HG03439 (cell line): ENCODE measurements at regions not wholly inside any gene's neighbourhood (a gene's known extent, or its start where the extent isn't known, plus 50 kb on each side); places are given as distances from the start of the nearest gene placed in this dataset.

Experiments
- ATAC-seq: cut with Tn5 transposase; IDR thresholded peaks from one replicate; pipeline ENCODE4 v1.9.1; 2021; ENCODE audit warnings: mild to moderate bottlenecking, moderate library complexity; ENCODE audit not compliant: unreplicated experiment

DNA sequence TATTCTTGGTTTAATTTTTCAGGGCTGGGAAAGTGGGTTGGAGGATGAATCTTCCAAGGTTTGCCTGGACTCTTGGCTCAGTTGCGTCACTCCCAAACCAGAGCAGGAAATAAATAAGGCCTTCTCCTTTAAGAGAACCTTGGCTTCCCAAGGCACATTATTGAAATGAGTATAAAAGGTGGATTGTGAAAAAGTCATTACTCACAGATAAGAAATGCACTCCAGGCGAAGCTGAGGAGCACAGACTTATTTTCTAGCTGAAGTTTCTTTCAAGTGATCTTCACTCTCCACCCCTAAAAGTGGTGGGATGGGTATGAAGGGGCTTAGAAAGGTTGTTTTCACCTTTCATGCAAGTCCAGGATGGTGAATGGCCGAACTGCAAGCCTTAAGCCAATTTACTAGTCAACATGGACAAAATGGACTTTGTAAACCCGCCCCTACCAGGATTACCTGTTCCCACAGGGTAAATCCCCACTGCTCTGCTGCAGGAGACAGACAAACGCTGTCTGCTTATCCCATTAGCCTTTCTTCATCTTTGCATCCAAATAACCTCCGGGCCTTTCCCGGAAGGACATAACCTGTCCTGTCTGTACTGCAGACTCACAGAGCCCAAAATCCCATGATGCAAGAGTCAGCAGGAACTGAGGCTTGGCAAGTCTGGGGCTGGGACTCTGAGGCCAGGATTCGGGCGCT lies 207.6 kb downstream of the BCL11B start:
- ATAC-seq: no peak

DNA sequence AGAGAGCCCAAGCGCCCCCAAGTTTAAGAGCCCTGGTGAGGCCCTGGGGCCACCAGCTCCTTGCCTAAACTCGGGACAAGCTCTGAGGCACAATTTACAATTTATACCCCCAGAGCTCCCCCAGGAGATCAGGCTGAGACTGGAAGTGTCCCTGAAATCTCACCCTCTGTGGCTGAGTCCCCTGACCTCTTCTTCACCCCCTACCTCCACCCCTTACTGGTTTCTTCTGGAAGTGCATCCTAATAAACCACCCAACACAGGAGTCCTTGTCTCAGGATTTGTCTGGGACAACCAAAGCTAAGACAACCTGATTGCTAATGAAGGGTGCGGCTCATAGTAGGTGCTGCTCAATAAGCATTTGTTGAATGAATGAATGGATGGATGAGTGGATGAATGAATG lies 206.4 kb downstream of the BCL11B start:
- no peak for ATAC-seq

DNA sequence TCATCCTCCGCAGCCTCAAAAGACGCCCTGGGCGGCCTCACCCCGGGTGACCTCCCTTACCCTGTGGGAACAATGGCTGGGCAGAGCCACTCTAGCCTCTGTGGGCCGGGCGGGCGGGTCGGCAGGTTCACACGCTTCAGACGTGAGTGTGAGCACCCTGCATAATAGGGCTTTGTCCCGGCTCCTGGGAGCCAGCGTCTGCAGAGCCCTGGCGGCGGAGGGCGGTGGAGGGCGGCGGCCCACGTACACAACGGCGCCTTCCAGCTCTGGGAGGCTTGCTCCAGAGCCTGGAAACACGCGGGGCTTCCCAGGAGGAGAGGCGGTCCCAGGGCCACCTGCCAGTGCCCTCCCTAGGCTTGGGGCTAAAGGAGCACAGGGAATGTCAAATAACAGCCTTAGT lies 205.6 kb downstream of the BCL11B start:
- ATAC-seq: no peak

DNA sequence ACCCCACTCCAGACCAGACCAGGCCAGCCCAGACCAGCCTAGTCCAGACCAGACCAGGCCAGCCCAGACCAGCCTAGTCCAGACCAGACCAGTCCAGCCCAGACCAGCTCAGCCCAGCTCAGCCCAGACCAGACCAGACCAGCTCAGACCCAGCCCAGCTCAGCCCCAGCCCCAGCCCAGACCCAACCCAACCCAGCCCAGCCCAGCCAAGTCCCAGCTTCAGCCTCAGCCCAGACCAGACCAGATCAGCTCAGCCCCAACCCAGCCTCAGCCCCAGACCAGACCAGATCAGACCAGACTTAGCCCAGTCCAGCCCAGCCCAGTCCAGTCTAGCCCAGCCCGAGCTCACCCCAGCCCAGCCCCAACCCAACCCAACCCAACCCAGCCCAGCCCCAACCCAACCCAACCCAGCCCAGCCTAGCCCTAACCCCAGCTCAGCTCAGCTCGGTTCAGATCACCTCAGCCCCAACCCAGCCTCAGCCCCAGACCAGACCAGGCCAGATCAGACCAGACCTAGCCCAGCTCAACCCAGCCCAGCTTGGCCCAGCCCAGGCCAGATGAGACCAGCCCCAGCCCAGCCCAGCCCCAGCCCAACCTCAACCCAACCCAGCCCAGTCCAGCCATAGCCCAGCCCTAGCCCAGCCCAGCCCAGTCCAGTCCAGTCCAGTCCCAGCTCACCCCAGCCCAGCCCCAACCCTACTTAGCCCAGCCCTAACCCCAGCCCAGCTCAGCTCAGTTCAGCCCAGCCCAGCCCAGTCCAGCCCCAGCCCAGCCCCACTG lies 204.7 kb downstream of the BCL11B start:
- no peak for ATAC-seq

DNA sequence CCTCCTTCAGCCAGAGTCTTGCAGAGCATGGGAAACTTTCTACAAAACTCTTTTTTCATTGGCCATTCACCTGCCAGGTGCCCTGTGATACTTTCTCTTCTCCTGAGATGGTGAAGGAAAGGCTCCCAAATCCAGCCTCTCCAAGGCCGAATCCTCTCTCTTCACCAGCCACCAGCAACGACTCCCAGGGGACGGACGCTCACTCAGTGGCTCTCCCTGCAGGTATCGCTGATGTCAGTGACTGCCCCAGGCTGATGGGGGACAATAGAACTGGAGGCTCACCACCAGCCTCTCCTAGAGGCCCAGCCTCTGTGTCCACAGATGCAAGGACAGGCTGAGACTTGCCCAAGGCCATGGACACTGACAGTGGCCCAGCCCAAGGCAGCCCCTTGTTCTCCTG lies 204.1 kb downstream of the BCL11B start:
- ATAC-seq: no peak

DNA sequence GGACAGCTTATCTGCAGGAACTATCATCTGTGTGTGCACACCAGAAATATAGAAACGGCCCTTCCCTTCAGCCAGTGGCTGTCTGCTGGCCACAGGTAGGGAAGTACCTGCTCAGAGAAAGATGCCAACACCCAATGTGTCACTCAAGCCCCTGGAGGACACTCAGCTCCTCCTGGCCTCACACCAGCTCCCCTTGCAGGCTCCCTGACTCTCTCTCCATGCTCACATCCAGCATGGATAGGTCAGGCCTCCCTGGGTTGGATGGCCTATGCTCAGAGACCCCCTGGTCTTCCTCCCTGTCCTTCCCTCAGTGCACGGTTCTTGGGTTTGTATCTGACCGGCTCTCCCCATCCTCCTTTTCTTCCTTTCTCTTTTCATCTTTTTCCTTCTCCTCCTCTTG lies 202.1 kb downstream of the BCL11B start:
- ATAC-seq: no peak

DNA sequence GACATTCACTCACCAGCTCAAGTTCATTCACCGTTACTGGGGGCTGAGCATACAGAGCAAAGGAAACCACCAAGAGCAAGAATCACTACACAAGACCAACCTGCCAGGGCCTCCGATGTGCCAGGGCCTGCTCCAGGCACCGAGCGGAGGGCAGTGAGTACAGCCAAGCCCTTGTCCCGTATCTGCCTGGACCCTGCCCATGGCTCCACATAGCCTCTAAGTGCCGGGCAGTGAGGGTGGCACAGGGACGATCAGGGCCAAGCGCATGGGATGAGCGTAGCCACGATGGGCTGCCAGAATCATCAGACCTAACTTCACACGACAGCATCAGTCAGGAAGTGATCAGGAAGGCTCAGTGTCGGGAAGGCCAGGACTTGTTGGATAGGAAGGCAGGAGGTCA lies 199.6 kb downstream of the BCL11B start:
- no peak for ATAC-seq

DNA sequence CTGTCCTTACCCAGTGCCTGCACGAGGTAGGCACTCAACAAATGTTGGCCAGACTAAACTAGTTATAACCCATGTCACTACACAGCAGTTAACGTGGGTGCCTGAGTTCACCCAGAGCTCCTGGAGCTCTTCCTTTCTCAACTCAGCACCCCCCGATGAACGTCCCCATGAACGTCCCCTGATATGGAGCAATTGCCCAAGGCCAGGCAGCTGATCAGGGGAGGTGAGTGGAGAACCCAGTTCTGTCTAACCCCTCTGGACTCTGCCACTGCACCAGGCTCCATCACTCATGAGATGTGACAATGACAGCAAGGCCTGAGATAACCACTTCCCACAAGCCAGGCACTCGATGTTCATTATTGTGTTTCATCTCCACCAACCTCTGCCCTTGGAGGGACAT lies 199.0 kb downstream of the BCL11B start:
- no peak for ATAC-seq

DNA sequence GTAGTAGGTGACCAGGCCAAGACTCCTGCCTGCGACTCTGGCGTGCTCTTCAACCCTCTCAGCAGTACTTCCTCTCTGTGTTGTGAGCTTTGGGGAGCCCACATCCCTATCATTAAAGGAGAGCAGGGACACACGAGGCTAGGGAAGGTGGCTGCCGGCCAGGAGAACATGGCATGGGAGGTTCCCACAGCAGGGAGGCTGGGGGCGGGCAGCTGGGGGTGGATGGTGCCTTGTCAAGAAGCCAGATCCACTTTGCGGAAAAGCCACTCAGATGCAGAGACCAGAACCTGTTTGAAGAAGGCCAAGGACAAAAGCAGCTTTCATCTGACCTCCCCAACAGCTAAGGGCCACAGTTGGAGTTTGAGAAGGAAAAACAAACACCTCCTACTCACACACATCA lies 198.6 kb downstream of the BCL11B start:
- no peak for ATAC-seq

DNA sequence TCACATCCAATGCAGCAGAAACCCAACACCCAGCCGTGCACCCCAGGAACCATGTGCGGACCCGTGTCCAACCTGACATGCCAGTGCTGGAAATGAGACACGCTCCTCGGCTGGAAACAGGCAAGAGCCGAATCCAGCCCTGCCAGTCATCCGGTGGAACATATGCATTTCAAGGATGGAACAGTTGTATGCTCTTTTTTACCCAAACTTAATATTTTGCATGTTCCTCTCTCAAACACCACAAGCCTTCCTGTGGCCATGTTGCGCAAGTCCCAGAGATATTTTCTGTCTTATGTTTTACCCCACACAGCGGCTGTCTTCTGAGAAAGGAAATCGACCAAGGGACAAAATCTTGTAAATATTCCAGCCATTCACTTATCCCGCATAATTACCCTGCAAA lies 196.9 kb downstream of the BCL11B start:
- no peak for ATAC-seq

DNA sequence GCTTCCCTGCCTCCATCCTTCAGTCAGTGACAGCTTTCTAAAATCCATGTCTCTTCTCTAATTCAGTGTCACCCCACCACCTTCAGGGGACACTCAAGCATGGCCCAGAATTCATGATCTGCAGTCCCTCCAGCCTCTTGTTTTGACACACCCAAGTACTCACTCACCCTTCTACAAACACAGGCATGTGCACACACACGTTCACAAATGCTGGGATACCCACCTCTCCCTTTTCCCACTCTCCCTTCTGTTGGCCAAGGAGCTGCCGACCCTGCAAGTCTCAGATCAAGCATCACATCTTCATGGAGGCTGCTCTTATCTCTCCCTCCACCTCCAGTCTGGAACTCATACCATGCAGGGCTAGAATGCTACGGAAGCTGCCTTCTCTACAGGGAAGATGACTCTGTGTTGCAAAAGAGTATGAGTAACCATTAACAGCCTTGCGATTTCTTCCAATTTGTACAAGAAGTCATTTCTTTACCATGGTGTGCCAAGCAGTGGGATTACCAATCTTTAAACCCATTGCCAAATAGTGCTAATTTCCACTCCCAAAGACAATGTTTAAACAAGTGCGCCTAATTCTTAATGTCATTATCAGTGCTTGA lies 196.1 kb downstream of the BCL11B start:
- ATAC-seq: no peak

DNA sequence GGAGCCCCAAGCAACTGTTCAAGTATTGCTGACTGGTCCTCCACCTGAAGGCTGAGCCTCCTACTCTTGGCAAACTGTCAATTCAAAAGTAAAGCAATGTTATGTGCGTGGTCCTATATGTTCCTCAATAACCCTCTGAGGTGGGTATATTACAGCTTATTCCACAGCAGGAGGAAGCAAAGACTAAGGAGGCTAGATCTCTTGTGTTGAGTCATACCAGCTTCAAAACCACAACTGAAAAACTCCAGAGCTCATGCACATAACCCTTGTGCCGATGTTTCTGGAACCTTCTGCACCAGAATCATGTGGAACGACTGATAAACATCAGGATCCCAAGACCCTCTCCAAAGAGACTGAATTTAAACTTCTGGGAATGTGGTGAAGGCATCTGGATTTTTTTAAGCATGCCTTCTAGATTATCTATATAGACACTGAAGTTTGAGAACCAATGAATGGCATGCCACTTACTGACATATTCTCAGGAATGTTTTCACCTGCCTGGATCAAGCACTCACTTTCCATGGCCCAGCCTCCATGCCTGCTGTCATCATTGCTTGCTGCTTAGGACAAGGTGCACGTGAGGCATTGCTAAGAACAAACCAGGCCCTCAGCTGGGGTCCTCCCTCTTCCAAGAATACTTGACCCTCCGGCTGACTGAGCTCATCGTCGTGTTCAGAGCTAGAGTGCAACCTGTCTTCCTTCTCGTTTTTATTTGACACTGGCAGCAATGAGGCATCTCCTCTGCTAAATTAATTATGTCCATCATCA lies 194.7 kb downstream of the BCL11B start:
- ATAC-seq: no peak

DNA sequence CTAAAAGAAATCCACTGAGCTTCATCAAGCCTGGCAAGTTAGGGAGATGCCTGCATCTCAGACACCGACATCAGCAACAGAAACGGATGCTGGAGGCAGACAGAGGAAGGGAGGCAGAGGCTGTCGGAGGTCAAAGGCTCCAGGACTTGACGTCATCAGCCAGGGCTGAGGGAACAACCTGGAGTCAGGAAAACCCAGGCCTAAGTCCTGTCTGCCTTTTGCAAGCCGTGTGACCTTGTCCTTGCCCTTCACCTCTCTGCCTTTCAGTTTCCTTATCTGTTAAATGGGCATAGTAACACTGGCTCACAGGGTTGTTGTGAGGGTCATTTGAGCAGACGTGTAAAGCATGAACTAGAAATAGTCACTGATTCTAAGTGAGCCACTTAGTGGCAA lies 194.2 kb downstream of the BCL11B start:
- ATAC-seq: no peak

DNA sequence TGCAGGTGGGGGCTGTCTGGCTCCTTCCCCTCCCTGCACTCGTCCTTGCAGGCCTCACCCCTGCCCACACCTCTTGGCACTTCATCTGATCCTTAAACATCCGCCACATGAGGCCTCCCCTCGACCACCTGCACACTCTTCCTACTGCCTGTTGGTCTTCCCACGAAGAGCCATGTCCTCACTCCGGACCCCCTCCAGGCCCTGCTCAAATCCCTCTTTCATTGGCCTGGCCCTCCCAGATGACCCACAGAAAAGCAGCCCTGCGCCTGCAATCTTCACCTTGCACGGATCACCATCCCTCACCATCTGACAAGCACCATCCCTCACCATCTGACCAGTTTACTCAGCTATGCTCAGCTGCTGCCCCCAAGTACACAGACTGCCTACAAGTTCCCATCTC lies 193.6 kb downstream of the BCL11B start:
- no peak for ATAC-seq

DNA sequence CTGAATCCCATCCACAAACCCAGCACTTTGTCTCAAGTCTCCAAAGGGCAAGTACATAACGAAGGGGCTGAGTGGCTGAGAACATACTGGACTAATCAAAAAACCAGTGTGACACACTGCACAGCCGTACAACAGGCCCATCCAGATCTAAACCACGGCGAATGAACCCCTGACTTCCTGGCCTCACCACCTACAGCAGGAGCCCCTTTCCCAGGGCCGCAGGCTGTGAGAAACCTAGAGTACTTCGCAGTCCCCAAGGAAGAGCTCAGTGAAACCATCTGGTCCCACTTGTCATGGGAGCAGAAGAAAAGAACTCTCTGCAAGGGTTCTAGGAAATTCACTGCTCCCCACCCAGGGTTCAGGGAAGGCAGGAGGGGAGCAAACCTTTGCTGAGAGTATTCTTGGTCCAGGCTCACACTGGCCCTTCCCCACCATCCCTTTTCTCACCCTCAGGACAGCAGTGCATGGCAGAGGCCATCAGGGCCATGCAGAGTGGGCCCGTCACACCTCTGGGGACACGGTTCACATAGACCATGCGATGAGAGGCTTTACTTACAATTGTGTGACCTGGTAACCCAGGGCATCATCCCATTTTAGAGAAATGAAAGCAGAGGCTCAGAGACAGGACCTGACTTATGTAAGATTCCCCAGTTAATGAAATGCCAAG lies 192.8 kb downstream of the BCL11B start:
- ATAC-seq: no peak

DNA sequence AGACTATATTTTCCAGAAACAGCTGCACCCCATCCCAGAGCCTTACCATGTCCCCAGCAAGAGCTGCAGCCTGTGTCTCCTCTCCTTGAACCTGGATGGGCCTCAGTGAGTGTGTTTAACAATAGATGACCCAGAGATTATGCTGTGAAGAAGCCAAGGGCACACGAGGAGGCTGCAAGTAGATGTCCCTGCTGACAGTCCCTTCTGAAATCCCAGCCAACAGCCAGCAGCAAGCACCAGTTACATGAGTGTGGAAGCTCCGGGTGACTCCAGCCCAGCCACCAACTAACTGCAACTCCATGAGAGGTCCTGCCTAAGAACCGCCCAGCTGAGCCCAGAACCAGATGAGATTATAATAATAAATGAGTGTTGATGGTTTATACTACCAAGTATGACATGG lies 191.7 kb downstream of the BCL11B start:
- ATAC-seq: no peak

DNA sequence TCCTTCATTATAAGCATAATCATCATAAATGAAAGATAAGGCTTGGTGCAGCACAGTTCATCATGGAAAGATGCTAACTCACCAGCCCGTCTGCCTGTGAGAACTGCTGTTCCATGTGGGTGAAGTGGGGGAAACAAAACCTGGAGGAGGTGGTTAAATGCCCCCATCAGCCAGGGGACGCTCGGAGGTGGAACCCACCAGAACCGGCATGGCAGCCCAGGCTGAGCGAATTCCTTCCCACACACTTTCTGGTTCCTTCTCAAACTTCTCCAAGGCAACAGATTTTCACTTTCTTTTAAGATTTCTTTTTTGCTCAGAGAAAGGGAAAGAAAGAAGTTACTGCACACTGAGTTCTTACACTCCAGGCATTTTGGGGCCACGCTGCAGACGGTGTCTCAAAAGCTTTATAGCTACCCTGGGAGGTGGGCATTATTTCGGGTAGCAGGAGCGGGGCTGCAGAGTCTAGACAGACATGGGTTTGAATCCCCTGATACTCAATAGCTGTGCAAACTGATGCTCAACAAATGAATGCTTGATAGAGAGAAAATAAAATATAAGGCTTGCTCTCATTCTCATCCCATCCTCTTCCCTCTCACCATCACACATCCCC lies 190.7 kb downstream of the BCL11B start:
- ATAC-seq: no peak

DNA sequence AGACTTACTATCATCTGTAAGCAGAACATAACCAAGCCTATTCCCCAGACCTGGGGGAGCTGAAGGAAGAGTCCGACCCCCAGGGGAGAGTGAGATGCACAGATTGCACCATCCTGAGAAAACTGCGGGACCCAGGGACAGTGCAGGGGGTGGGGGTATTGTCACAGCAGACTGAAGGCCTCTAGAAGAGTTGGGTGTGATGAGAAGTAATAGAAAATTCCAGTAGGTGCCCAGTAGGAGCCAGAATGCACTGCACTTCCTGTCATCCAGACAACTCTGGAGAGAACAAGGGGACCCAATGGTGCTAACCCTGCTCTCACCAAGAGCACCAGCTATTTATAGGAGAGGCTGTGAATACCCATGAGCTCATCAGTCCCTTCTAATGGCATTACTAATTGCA lies 190.1 kb downstream of the BCL11B start:
- no peak for ATAC-seq

DNA sequence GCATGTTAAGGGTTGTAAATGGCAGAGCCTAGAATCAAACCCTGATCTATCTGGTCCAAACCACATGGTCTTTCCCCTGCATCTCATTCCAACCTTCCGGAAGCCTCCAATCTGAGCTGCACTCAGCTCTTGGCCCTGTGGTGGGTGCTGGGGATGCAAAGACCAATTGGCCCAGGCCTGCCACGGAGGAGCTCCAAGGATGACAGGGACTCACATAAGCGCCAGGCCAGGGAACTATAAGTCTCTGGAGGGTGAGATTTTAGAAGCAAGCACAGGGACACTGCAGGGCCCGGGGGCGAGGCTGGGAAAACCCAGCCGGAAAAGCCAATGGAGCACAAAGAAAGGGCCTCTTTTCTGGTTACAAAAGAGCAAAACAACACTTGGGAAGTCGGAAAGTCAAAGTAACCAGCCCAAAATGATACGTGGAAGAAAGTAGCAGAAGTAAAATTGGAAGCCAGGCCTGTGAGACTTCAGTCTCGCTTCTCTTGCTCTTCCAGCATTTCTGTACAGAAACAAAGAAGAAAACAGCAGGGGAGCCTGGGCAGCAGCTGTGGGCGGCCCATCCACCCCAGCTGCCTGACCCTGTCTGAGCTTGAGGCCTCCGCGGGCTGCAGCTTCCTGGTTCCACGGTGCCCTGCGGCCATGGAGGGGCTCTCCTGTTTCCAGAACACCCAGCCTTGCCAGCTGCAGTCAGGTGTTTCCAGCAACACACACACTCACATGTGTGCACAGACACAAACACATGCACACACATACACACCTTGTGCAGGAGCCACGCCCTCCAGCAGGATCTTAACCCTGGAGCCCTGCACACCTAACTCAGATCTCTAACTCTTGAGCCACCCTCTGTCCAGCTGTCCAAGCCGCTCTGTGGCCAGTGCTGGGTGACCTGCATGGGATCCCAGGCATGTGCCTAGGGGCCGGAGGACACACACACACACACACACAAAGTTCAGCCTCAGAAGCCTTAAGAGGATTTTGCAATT lies 178.2 kb downstream of the BCL11B start:
- no peak for ATAC-seq
